Stimulated activated effector memory CD8-positive, alpha-beta T cell treated with anti-CD3 and anti-CD28 coated beads, Interleukin-12 subunit alpha, Interleukin-12 subunit beta, amount 100 ng/mL, for 72 hours (primary cell): ENCODE measurements at regions not wholly inside any gene's neighbourhood (a gene's known extent, or its start where the extent isn't known, plus 50 kb on each side); places are given as distances from the start of the nearest gene placed in this dataset.

Source experiments
- ATAC-seq: fragments of 150-1000 bp; cut with Tn5 transposase; 2 replicates; pipeline ENCODE4 v1.10.0; 2021
- DNase-seq, 2 donors: peaks; one replicate each; pipeline ENCODE4 v3.0.0; 2021 to 2022; ENCODE audit warnings: low spot score in 2 of 2
- H3K27ac Mint-ChIP-seq: one replicate; pipeline ENCODE4 v1.8.0; 2022; ENCODE audit warnings: mild to moderate bottlenecking, mixed read lengths
- H3K36me3 Mint-ChIP-seq: one replicate; pipeline ENCODE4 v1.8.0; 2022; ENCODE audit warnings: mild to moderate bottlenecking, mixed read lengths
- H3K4me1 Mint-ChIP-seq: one replicate; pipeline ENCODE4 v1.8.0; 2022; ENCODE audit warnings: mixed read lengths
- H3K4me3 Mint-ChIP-seq: one replicate; pipeline ENCODE4 v1.8.0; 2022; ENCODE audit warnings: mild to moderate bottlenecking, mixed read lengths
- H3K9me3 Mint-ChIP-seq: one replicate; pipeline ENCODE4 v1.8.0; 2022; ENCODE audit warnings: mixed read lengths

DNA sequence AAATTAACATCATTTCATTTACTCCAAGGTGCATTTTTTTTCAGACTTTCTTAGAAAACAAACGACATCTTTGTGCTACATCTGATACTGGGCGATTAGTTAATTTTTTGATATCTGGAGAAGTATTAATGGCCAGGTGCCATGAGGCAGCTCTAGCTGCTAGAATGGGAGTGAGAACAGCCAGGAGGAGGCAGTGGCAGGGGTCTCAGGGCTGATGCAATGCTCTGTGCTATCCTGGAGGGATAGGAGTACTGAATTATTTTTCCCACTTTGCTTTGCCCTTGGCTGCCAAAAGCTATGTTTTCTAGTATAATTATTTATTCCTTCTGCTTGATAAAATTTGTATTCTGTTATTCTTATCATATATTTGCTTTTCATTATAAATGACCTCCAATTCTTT is 133.6 kb upstream of the NOX3 start:
- no peak overlapping the region for H3K27ac Mint-ChIP-seq
- H3K9me3 Mint-ChIP-seq, result peaks cover 7% of the 10 kb centered on the region
- no peak for DNase-seq
- no peak overlapping the region for H3K4me3 Mint-ChIP-seq
- H3K36me3 Mint-ChIP-seq, result no peaks in the 10 kb centered on the region
- no peaks in the 10 kb centered on the region for H3K4me1 Mint-ChIP-seq
- no peak for ATAC-seq

DNA sequence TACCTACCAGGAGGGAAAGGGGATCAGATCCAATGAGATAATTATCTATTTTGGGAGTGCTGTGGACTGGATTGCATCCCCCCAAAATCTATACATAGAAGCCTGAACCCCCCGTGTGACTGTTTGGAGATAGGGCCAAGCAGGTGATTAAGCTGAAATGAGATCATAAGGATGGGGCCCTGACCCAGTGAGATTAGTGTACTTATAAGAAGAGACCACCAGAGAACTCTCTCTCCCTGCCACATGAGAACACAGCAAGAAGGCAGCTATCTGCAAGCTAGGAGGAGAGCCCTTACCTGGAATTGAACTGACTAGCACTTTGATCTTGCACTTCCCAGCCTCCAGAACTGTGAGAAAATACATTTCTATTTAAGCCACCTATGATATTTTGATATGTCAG is 132.2 kb upstream of the NOX3 start:
- no peak for DNase-seq
- no peak overlapping the region for H3K27ac Mint-ChIP-seq
- H3K4me3 Mint-ChIP-seq, result no peak overlapping the region
- no peaks in the 10 kb centered on the region for H3K4me1 Mint-ChIP-seq
- H3K9me3 Mint-ChIP-seq, result peaks cover 7% of the 10 kb centered on the region
- no peak for ATAC-seq
- no peaks in the 10 kb centered on the region for H3K36me3 Mint-ChIP-seq

DNA sequence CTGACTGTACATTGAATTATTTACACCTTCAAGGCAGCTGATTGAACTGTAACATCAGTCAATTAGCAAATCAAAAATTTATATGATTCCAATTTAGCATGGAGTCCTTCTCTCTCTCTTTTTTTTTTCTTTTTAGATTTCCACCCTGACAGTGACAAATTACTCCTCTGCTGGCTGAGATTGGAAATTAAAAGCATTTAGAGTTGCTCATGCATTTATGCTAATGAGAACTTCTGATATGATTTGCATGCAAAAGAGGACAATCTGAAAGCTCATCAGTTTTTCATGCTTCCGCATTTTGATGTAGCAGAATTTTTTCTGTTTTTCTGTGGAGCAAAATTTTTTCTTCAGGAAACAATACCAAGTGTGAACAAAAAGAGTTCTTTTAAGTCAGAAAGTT is 130.5 kb upstream of the NOX3 start:
- H3K4me1 Mint-ChIP-seq, result no peaks in the 10 kb centered on the region
- no peak overlapping the region for H3K27ac Mint-ChIP-seq
- DNase-seq (no peak), ATAC-seq (no peak)
- H3K9me3 Mint-ChIP-seq, result peaks cover 7% of the 10 kb centered on the region
- H3K36me3 Mint-ChIP-seq, result no peaks in the 10 kb centered on the region
- H3K4me3 Mint-ChIP-seq, result no peak overlapping the region

DNA sequence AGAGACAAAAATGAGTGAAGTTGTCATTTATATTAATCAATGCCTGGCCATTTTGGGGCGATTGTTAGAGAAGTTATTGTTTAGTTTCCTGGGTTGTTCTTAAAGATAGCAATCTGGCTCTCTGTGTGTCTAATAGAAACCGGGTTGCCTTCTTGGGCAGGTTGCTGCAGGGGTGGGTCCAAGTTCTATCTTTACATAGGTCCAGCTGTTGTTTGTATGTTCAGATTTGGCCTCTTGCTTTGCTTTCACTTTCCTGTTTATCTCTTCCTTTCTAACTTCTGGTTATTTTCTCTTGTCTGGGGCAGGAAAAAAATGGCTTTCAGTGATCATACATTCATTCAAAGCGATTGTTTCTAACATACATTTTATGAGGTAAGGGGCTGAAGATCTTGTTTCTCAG is 128.4 kb upstream of the NOX3 start:
- Mint-ChIP-seq H3K36me3 (no peaks in the 10 kb centered on the region), H3K27ac (no peak overlapping the region), H3K4me1 (no peaks in the 10 kb centered on the region), H3K9me3 (peaks cover 7% of the 10 kb centered on the region), H3K4me3 (no peak overlapping the region)
- ATAC-seq (no peak), DNase-seq (no peak)

DNA sequence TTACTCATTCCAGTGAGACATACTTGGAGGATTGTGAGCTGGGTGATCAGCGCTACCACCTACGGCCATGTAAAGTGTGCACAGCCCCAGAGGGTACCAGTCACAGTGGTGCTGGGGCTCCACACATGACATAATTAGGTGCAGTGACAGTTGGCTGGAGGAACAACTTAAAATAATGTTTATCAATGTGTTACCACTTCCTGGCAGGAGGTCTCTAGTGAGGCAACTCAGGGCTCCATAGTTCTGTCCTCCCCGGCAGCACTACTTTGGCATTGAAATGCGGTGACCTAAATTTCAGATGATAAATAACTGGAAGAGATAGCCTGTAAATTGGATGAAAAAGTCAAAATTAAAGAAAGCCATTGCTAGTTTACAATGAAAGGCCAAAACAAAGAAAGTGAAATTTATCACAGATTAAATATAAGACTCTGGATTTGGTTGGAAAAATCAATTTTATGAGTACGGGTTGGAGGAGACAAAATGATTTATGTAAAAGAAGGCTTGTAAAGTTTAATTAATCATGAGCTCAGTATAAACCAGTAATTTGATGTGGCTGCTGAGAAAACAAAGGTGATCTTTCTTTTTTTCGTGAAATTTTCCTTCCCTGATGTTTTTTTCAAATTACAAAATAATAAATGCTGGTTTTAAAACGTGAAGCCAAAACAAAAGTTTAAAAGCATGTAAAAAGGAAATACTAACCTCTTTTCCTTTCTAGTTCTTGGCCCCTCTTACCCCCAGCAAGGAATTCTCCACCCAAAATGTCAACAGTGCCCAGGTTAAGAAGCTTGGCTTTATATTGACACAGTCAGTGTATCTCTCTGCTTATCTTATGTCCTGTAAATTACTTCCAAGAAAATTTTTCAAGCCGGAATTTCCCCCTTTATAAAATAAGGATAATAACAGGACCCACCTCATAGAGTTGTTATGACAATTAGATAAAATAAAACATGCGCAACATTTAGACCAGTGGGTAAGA is 126.7 kb upstream of the NOX3 start:
- Mint-ChIP-seq H3K27ac (no peak overlapping the region), H3K9me3 (no peaks in the 10 kb centered on the region), H3K4me3 (no peak overlapping the region), H3K4me1 (no peaks in the 10 kb centered on the region), H3K36me3 (no peaks in the 10 kb centered on the region)
- ATAC-seq (no peak), DNase-seq (no peak)

DNA sequence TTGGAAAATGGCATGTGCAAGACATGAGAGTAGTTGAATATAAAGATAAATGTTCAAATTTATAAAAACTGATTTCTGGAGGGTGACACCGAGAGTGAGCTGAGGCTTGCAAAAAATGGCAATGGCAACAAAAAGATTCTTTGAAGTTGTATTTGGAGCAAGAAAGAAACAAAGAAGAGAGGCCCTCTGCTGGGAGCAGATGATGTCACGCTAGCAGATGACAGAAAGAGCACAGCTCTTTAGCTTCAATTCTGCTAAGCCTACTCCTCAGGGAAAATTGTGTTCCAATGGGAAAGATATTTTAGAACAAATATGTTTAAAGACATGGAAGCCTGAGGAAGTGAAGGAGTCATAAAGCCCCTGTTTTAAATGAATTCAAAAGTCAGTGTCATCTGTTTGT is 125.3 kb upstream of the NOX3 start:
- no peak overlapping the region for H3K27ac Mint-ChIP-seq
- no peaks in the 10 kb centered on the region for H3K36me3 Mint-ChIP-seq
- H3K4me3 Mint-ChIP-seq, result no peak overlapping the region
- ATAC-seq (no peak), DNase-seq (no peak)
- H3K9me3 Mint-ChIP-seq, result no peaks in the 10 kb centered on the region
- H3K4me1 Mint-ChIP-seq, result no peaks in the 10 kb centered on the region

DNA sequence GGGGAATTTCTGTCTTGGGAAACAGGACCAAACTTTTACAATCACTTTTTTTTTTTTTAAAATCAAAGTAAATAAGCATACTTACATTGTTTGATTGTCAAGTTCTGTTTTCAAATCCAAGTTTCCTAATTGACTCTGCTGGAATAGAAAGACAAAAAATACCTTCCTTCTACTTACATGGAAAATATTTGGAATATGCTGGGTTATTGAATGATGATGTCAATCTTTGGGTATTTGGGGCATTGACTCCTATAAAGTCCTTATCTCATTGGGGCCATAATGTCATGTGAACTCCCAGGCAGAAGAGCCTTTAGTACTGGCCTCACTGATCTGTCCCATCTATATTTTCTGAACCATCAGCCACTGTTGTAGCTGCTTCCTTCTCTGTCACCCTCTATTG is 122.6 kb upstream of the NOX3 start:
- no peaks in the 10 kb centered on the region for H3K9me3 Mint-ChIP-seq
- ATAC-seq (no peak), DNase-seq (no peak)
- H3K27ac Mint-ChIP-seq, result no peak overlapping the region
- H3K4me1 Mint-ChIP-seq, result no peaks in the 10 kb centered on the region
- H3K36me3 Mint-ChIP-seq, result no peaks in the 10 kb centered on the region
- no peak overlapping the region for H3K4me3 Mint-ChIP-seq

DNA sequence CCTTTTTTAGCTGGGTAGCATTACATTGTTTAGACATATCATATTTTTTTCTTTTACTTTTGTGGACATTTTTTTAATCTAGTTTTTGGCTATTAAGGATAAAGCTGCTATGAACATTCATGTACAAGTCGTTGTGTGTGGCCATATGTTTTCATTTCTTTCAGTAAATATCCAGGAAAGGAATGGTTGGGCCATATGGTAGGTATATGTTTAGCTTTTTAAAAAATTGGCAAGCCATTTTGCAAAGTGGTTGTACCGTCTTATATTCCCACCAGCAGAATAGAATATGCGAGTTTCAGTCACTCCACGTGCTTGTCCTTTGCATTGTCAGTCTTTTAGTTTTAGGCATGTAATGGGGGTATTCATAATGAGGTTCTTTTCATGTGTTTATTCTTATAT is 106.3 kb upstream of the NOX3 start:
- no peaks in the 10 kb centered on the region for H3K36me3 Mint-ChIP-seq
- no peaks in the 10 kb centered on the region for H3K4me1 Mint-ChIP-seq
- no peak overlapping the region for H3K4me3 Mint-ChIP-seq
- DNase-seq (no peak), ATAC-seq (no peak)
- H3K27ac Mint-ChIP-seq, result no peak overlapping the region
- peaks cover 6% of the 10 kb centered on the region for H3K9me3 Mint-ChIP-seq

DNA sequence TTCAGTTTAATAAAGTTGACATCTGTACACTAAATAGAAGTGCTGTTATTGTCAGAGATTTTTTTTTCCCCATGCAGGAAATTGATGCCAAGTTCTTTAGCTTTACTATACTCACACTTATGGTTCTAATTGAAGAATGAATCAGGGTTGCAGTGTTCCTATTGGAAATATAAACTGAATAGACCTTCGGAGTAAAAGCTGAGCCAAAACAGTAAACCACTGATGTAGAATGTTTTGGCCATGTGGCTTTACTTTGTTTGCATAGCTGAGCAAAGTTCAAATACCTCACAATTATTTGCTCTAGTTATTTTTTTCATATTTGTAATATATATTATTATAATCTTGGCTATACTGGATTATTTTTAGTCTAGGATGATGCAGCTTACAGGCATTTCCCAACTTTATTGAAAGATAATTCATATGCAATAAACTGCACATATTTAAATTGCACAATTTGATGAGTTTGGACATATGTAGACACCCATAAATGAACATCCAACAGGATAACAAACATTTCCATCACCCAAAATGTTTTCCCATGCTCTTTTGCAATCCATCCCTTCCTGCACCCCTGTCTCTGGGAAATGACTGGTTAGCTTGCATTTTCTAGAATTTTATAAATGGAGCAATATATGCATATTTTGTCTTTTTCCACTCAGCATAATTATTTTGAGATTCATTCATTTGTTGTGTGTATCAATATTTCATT is 105.8 kb upstream of the NOX3 start:
- ATAC-seq, result no peak
- Mint-ChIP-seq H3K27ac (no peak overlapping the region), H3K36me3 (no peaks in the 10 kb centered on the region), H3K4me1 (no peaks in the 10 kb centered on the region), H3K4me3 (no peak overlapping the region), H3K9me3 (peaks cover 4% of the 10 kb centered on the region)
- no peak for DNase-seq

DNA sequence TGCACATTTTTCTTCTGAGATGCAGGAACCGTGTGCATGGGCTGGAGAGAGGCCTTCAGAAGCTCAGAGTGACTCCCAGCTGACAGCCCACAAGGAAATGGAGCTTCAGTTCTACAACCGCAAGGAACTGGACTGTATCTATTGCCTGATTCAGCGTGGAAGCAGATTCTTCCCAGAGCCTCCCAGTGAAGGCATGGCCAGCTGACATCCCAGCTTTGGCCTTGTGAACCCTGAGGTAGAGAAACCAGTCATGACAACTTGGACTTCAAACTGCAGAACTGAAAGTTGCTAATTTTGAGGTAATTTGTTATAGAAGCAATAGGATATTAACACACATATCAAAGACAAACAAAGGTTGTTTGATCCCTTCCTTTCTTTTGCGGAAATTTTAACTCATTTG is 94.3 kb upstream of the NOX3 start:
- no peaks in the 10 kb centered on the region for H3K9me3 Mint-ChIP-seq
- H3K4me1 Mint-ChIP-seq, result no peaks in the 10 kb centered on the region
- no peak overlapping the region for H3K27ac Mint-ChIP-seq
- no peaks in the 10 kb centered on the region for H3K36me3 Mint-ChIP-seq
- ATAC-seq, result no peak
- H3K4me3 Mint-ChIP-seq, result no peak overlapping the region
- DNase-seq, result no peak

DNA sequence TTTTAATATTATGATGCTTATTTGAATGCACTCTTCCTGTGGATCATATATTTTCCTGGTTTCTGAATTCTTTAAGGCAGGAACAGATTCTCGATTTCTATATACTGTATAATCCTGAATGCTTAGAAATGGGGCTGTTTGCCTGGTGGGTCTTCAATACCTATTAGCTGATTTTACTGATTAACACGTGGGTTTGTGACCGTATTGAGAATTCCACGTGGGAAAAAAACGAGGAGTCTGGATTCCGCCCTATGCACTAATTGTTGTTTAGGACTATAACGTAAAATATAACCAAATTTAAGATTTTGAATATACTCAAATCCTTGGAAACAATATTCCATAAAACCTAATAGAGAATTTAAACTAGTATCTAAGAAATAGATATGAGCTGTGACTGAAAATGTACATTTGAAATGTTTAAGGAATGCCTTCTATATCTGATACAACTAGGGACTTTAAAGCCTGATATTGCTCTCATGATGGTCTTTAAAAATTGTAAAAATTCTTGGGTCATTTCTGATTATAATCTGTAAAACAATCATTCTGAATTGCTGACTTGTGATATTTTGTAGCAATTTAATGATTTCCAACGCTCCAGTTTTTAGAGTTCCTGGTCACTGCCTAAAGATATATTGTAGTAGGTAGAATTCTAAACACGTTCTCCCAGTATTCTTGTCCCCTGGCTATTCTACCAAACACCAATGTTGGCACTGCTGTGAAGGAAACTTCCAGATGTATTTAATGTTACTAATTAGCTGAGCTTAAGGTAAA is 93.6 kb upstream of the NOX3 start:
- H3K4me1 Mint-ChIP-seq, result no peaks in the 10 kb centered on the region
- no peaks in the 10 kb centered on the region for H3K36me3 Mint-ChIP-seq
- H3K9me3 Mint-ChIP-seq, result no peaks in the 10 kb centered on the region
- H3K4me3 Mint-ChIP-seq, result no peak overlapping the region
- no peak for ATAC-seq
- DNase-seq, result no peak
- no peak overlapping the region for H3K27ac Mint-ChIP-seq

DNA sequence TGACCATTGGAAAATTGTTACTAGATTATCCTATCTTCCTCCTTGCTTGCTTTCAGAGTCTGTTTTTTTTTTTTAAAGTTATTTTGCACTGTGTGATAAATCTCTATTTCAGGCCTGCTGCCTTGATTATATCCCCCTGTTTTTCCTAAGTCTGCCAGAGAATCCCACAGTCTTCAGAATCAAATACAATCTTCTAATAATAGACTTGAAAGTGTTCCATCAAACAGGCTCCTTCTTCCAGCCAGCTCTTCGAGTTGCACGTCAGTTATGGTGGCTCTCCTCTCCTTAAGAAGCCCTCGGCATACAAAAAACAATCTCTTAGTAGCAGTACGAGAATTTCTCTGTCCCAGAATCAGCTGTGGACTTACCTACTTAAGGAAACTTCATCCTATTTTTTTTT is 92.9 kb upstream of the NOX3 start:
- DNase-seq, result no peak
- Mint-ChIP-seq H3K4me3 (no peak overlapping the region), H3K4me1 (no peaks in the 10 kb centered on the region), H3K27ac (no peak overlapping the region), H3K9me3 (no peaks in the 10 kb centered on the region), H3K36me3 (no peaks in the 10 kb centered on the region)
- ATAC-seq, result no peak

DNA sequence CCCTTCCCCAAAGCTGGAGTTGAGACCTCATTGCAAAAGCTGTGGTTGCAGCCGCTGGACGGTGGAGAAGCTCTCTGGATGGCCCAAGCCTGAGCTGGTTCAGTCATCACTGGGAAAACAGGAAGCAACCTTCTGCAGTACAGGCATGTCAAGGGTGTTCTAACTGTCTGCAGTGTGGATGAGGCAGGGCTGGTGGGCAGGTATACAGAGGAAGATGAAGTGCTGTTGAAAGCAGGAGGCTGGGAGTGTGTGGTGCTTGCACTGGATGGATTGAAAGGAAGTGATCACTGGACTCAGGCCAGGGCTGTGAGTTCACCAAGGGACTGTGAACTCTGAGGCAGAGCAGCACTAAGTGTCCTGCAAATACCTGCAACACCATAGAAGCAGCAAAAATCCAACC is 89.0 kb upstream of the NOX3 start:
- Mint-ChIP-seq H3K27ac (no peak overlapping the region), H3K36me3 (no peaks in the 10 kb centered on the region), H3K4me1 (no peaks in the 10 kb centered on the region), H3K9me3 (no peaks in the 10 kb centered on the region), H3K4me3 (no peak overlapping the region)
- no peak for DNase-seq
- ATAC-seq, result peak; percentile 52

DNA sequence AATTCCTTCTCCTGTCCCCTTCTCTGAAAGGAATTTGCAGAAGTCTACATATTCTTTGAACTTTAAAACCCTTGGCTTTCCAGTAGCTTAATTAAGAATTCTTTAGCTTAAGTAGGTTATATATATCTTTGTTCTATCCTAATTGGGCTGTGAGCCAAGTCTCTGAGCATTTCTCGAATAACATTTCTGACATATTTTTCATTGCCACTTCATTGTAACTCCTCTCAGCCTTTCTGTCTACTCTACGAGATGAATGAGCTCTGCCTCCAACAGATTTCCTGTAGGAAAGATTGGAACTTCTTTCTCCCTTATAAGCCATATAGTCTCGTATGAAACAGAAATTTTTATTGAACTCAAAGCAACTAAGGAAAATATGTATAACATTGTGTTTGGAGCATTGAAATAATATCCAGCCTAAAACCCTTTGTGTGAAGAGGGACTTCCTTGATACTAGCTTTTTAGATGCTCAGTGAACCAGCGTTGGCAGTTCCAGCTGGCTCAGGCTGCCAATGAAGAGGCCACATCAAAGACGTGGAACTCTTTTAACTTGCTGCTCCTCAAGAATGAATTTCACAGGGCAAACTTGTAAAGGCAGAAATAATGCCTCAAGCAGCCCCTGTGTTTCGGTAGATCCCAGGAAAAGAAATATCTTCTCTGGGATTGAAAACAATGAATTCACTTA is 87.7 kb upstream of the NOX3 start:
- Mint-ChIP-seq H3K9me3 (no peaks in the 10 kb centered on the region), H3K4me3 (no peak overlapping the region), H3K36me3 (no peaks in the 10 kb centered on the region), H3K27ac (no peak overlapping the region), H3K4me1 (no peaks in the 10 kb centered on the region)
- ATAC-seq, result no peak
- DNase-seq, result no peak

DNA sequence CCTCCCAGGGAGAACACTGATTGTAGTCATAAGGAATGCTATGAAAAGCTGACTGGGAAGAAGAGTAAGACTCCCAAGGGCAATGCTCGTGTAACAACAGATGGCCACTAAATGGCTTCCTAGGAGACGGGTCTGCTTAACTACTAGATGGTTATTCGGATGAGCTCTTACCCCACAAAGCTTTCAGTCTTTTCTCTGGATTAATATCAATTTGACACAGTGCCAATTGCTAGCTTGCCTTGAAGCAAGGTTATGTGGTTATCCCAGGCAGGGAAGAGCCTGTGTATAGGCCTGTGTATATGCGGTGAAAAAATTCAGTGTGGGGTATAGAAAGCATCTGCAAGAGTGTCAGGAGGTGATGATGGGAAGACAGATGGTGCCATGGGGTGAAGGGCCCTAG is 86.4 kb upstream of the NOX3 start:
- no peaks in the 10 kb centered on the region for H3K9me3 Mint-ChIP-seq
- no peak overlapping the region for H3K27ac Mint-ChIP-seq
- ATAC-seq (no peak), DNase-seq (no peak)
- H3K4me3 Mint-ChIP-seq, result no peak overlapping the region
- H3K4me1 Mint-ChIP-seq, result no peaks in the 10 kb centered on the region
- H3K36me3 Mint-ChIP-seq, result no peaks in the 10 kb centered on the region
